HG03196 (cell line): ENCODE measurements at regions not wholly inside any gene's neighbourhood (a gene's known extent, or its start where the extent isn't known, plus 50 kb on each side); places are given as distances from the start of the nearest gene placed in this dataset.
"Not testable (repeated sequence)": the region's sequence is repeated elsewhere in the genome, so short reads cannot be mapped to it uniquely, and the experiment has no call there.

Experiments used
- ATAC-seq: cut with Tn5 transposase; IDR thresholded peaks from one replicate; pipeline ENCODE4 v1.9.1; 2021; ENCODE audit not compliant: unreplicated experiment

DNA sequence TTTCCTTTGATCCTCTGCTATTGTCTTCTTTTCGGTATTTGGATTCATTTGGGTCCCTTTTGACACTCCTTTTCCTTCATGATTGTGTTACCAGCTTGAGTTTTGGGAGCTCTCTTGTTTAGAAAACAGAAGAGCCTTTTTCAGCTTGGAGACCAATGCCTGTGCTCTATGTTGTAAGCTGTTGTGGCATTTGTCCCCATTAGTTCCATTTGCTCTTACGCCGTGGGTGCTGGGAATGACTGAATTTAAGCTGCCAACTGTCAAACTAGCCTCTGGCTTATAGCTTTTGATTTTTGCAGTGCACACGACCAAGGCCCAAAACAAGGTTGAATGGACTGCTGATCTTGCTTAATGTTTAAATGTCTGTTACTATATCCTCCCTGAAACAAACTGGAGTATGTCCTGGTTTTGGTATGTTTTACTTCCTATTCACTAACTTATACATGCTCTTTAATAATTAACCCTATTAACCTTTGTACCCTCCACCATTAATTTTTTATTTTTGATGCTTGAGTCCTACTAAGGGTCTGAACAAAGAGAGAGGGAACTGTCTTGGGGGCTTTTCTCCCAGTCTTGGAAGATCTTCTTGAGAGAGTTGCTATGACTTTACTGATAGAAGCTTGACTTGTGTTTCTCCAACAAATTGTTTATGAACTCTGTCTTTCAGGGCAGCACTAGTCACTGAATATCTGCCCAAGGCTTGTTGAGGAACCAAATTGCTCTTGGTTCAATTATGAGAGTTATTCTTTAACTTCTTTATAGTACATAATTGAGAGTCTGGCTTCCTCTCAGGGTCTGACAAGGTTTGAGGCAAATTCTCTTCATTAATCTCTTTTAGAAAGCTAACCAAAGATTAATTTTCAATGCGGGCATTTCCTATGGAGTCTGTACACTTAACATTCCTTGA, 100.3 kb upstream of the SIRPG start:
- no peak for ATAC-seq

GRCh38 chr20:1757072-1757471, 99.5 kb upstream of the SIRPG start:
- ATAC-seq, result no peak

GRCh38 chr20:1754749-1755148, 97.2 kb upstream of the SIRPG start:
- ATAC-seq, result no peak

DNA sequence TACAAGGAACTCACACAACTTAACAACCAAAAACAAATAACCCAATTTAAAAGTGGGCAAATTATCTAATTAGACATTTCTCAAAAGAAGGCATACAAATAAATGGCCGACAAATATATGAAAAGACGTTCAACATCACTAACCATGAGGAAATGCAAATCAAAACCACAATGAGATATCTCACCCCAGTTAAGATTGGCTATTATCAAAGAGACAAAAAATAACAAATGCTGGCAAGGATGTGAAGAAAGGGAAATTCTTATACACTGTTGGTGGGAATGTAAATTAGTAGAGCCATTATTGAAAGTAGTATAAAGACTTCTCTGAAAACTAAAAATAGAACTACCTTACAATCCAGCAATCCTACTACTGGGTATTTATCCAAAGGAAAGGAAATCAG, 96.7 kb upstream of the SIRPG start:
- no peak for ATAC-seq

DNA sequence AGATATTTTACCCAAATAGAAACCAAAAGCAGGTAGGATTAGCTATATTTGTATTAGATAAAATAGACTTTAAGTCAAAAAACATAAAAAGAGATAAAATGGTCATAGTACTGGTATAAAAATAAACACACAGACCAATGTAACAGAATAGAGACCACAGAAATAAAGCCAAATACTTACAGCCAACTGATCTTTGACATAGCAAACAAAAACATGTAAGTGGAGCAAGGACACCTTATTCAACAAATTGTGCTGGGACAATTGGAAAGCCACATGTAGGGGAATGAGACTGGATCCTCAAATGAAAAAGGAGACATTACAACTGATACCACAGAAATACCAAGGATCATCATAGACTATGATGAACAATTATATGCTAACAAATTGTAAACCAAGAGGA, 94.5 kb upstream of the SIRPG start:
- ATAC-seq, result no peak

- no peak for ATAC-seq
Measured at GRCh38 chr20:1748777-1749176, 91.2 kb upstream of the SIRPG start.

DNA sequence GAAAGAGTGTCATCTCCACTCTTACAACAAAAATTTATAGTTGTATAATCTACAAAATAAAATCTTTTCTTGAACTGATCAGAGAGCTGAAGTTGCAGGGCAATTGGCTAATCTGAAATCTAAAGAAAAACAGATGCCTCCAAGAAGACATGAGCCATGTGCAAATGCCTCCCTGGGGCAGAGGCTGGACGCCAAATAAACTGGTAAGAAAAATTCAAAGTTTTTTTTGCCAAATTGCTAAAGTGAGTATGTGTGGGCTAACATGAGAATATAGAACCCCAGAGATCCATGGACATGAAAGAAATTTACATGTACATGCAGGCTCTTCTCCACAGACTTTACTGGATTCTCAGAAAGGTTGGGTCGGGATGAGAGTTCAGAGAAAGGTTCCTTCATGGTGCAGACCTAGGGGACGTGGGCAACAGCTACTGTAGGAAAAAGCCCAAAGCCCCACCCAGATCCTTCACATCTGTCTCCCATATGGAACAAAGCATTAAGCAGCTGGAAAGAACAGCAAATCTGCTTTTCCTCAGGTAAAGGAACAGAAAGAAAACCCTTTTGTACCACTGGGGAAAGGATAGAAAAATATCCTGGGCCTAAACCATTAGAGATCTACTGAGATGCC, 90.5 kb upstream of the SIRPG start:
- no peak for ATAC-seq

- not testable (repeated sequence) for ATAC-seq
Measured at GRCh38 chr20:1742049-1742434, 84.5 kb upstream of the SIRPG start.

GRCh38 chr20:1741309-1742048, 83.9 kb upstream of the SIRPG start:
- ATAC-seq, result no peak

- no peak for ATAC-seq
Measured at GRCh38 chr20:1737134-1737533, 79.6 kb upstream of the SIRPG start.

- ATAC-seq, result no peak
Measured at GRCh38 chr20:1735417-1736089, 78.0 kb upstream of the SIRPG start.

DNA sequence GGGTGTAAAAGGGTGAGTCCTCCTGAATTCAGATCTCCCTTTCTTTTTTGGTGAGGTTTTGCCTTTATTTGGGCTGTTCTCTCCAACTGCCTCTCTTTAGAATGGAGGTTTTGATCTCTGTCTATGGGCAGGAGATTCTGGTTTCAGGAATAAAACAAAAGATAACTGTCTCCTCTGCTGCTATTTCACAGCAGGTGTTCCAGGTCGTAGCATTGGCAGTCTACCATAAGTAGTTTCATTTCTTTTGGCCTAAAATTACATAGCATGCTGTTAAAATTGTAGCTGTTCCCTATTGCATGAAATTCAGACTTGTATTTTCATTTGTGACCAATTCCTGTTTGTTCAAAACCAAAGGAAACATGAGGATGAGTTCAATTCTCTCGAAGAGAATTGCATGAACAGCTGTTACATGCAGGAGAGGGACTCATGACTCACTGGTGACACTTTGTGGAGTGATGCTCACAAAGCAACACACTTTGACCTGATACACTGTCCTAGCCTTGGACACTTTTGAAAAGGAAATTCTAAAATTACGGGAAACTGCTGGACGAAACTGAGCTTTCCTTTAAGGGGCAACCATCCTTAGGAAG, 76.8 kb upstream of the SIRPG start:
- no peak for ATAC-seq

DNA sequence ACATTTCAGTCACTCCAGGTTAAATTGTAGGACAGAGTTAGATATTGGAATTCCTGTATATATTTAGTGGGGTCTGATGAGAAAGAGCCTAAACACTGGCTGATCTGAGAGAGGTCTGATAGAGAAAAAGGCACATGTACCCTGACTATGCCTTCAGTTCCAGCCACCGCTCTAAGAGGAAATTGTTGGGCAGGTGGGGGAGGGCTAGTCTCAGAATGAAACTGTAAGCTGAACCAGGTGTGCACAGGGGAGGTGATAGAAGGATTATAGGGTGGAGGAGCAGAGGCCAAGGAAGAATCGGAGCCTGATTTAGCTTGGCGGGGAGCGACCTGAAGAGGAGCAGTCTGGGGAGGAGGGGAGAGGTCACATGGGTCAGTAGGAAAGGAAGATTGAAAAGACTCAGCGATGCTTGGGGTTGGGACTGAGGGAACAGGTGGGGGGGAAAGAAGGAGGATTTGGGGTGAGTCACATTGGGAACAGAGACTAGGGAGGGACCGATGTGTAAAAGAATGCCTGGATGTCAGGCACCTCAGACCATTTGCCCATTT, 74.3 kb upstream of the SIRPG start:
- not testable (repeated sequence) for ATAC-seq

- not testable (repeated sequence) for ATAC-seq
Measured at GRCh38 chr20:1730981-1731711, 73.6 kb upstream of the SIRPG start.

DNA sequence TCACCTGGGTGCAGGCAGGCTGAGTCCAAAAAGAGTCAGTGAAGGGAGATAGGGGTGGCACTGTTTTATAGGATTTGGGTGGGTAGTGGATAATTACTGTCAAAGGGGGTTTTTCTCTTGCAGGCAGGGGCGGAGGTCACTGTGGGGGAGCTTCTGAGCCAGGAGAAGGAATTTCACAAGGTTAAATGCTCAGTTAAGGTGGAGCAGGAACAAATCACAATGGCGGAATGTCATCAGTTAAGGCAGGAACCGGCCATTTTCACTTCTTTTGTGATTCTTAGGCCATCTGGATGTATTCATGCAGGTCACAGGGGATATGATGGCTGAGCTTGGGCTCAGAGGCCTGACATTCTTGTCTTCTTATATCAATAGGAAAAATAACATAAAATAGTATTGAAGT, 69.7 kb upstream of the SIRPG start:
- ATAC-seq, result not testable (repeated sequence)

GRCh38 chr20:1724901-1725300, 67.3 kb upstream of the SIRPG start:
- ATAC-seq, result no peak

DNA sequence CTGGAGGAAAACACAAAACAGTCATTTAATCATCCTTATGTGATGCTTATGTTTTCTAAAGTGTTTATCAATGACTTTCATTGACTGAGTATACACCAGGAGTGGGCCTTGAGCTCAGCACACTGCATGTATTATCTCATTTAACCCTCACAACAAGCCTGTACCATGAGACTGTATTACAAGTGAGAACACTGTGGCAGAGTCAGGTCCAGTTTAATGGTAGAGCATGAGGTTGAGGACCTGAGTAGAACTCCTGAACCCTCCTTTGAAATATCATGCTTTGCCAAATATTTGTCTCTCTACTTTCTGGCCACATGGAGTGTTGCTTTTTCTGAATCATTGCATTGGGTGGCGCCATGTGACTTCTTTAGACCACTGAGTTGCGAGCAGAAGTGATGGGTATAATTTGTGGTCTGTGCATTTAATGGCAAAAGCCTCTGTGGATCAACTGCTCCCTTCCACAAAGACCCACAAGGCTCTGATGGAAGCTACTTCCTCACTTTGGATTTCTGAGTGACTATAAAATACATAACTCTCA, 65.0 kb upstream of the SIRPG start:
- ATAC-seq, result no peak

DNA sequence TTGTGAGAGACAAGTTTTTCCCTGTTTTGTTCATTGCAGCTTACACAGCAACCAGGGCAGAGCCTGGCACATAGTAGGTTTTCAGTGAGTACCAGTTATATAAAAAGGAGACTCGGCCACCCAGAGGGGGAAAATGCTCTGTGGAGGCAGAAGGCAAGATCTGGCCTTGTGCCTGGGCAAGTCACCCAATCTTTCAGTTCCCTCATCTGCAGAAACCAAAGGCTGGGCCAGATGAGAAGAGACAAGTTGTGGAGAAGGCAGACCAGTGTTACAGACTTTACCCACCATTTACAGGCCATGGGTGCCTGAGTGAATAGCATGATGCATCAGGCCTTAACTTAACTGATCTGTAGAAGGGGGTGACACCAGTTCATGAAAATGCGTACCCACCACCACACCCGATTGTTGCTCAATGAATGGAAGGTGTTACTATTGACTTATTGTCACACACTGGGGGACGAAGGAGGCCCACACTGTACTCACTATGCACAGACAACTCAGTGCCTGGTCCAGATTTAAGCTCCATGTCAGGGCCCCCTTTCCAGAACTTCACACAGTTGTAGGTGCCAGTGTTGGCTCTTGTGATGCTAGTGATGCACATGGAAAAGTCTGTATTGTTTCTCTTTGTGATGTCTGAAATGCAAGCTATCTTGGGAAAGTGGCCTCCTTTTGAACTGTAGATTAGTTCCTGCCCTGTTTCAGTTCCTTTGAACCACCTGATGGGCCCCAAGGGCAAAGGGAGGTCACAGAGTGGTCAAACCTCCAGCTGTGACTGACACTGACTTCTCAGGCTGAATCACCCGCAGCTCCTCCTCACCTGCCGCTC, 64.3 kb upstream of the SIRPG start:
- ATAC-seq, result no peak
